GM13977 (cell line): ENCODE measurements at regions not wholly inside any gene's neighbourhood (a gene's known extent, or its start where the extent isn't known, plus 50 kb on each side); places are given as distances from the start of the nearest gene placed in this dataset.

Experiments
- DNase-seq: peaks from one replicate; pipeline ENCODE4 v3.0.0; 2012; ENCODE audit warnings: low spot score
- CTCF ChIP-seq: IDR thresholded peaks from 2 replicates; pipeline ENCODE4 v1.5.1; 2012; ENCODE audit warnings: mild to moderate bottlenecking, control low read depth; ENCODE audit not compliant: insufficient read depth; ENCODE audit errors: extremely low read depth, missing control alignments
- in situ Hi-C: fragments of 300-500 bp; cut with MboI; formaldehyde crosslinking; loops from one replicate; pipeline ENCODE4 v1.12.0; 2022; ENCODE audit warnings: low sequenced_read_pairs, low pct_unique_long_range_greater_than_20kb, mixed read lengths, inconsistent platforms; ENCODE audit not compliant: unreplicated experiment

- in situ Hi-C loops: loop anchor here (25.0 kb wide), 1 partner anchor 383 kb away; no protein-coding TSS in a partner anchor
- DNase-seq: no peak
- TF ChIP-seq CTCF: no peak
Observed at GRCh38 chr4:81828991-81829390, 357.3 kb upstream of the RASGEF1B start.

- in situ Hi-C loops: loop anchor here (25.0 kb wide), 1 partner anchor 385 kb away; no protein-coding TSS in a partner anchor
- DNase-seq: peak; percentile 4
- no peak for TF ChIP-seq CTCF
Observed at GRCh38 chr4:81827577-81828202, 356.0 kb upstream of the RASGEF1B start.

- in situ Hi-C loops: loop anchor here (25.0 kb wide), 1 partner anchor 385 kb away; no protein-coding TSS in a partner anchor
- no peak for DNase-seq
- no peak for TF ChIP-seq CTCF
Observed at GRCh38 chr4:81826817-81827424, 355.2 kb upstream of the RASGEF1B start.

GRCh38 chr4:81826335-81826734, 354.6 kb upstream of the RASGEF1B start:
- in situ Hi-C loops: loop anchor here (25.0 kb wide), 1 partner anchor 386 kb away; no protein-coding TSS in a partner anchor
- TF ChIP-seq CTCF: no peak
- no peak for DNase-seq

- no peak for DNase-seq
- TF ChIP-seq CTCF: no peak
- in situ Hi-C loops: no loop called here
Observed at GRCh38 chr4:81818385-81818920, 346.7 kb upstream of the RASGEF1B start.

- TF ChIP-seq CTCF: no peak
- DNase-seq: no peak
- in situ Hi-C loops: no loop called here
Observed at GRCh38 chr4:81816031-81816761, 344.5 kb upstream of the RASGEF1B start.
